ENCODE measurements at regions not wholly inside any gene's neighbourhood (a gene's known extent, or its start where the extent isn't known, plus 50 kb on each side); places are given as distances from the start of the nearest gene placed in this dataset.
"Not testable (repeated sequence)": the region's sequence is repeated elsewhere in the genome, so short reads cannot be mapped to it uniquely, and the experiment has no call there.

DNA sequence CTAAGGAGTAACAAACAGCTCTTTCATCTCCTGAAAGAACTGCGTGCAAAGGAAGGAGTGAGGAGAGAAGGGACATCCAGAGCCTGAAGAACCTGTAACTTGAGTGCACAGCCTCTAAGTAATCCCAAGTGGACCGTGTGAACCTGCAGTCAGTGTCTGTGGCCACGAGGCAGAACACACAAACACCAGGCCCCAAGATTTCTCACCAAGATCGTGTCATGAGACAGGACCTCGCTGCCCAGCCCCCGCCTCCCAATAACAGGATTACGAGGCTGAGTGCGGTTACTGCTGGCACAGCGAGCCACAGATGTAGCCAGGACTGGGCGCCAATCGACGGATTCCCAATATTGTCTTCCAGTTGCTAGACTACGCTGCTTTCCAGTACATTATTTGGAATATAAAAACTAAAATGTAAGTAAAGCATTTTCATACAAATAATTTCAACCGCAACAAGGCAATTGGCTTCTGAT is 101.3 kb upstream of the SLC25A33 start:
- no peaks in the 10 kb centered on the region for H3K4me1 Mint-ChIP-seq
- DNase-seq = no peak
- no peak for ATAC-seq
- H3K27ac Mint-ChIP-seq = no peak overlapping the region
- H3K9me3 Mint-ChIP-seq = no peaks in the 10 kb centered on the region
- H3K4me3 Mint-ChIP-seq = no peak overlapping the region
- H3K27me3 Mint-ChIP-seq = peaks cover 16% of the 10 kb centered on the region

DNA sequence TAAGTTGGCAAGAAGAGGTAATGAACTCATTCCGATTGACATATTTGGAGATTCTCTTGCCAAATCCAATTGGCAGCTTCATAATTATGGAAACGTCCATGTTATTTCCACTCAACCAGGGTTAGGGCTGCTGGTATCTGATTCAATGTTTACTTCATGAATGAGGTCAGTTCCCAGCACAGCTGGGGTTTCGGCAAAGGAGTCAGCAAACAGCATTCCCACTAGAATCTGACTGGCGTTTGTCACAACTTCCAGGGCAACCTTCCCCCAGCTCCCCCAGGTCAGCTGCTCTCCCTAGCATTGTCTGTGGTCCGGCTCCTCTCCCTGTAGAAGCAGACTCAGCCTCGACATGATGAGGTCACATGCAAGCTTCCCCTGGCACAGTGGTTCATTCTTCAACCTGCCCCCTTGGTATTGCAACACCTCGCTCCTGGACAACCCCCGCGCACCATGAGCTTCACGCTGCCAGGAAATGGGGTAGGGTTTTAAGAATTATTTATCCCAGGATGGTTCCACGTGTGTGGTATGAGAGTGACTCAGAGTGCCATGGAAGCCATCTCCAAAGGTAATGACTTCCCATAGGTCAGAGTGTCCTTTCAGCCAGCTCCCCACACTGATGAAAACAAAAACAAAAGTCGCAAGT is 100.7 kb upstream of the SLC25A33 start:
- no peak for ATAC-seq
- no peak overlapping the region for H3K27ac Mint-ChIP-seq
- H3K9me3 Mint-ChIP-seq = no peaks in the 10 kb centered on the region

DNA sequence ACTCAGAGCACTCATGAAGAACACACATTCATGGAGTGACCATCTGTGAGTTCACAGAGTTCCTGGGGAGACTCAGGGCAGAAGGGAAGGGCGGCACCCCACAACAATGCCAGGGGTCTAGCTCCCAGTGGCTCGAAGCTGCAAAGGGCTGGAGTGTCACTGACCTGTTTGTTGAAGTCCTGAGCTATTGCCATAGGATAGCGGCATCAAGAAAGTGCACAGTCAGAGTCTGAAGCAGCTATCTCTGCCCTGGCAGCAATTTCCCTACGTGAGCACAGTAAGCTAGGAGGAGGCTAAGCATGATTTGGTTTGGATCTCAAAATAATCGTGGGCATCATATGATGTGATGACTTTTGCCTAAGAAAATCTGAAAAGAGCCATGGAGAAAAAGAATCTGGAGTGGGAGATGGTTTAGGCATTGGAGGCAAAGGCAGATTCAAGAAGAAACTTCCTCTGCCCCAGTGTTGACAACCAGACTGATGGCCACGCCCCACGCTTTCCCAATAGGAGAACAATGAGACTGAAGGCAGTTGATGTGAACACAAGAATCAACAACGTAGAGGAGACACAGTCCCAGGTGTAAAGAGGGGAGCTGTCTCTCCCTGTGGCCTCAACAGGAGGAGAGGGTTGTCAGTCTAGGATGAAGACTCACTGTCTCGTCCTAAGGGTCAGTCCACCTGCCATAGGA is 100.0 kb upstream of the SLC25A33 start:
- Mint-ChIP-seq H3K4me1 (no peaks in the 10 kb centered on the region), H3K27me3 (peaks cover 16% of the 10 kb centered on the region), H3K9me3 (no peaks in the 10 kb centered on the region), H3K4me3 (no peak overlapping the region), H3K27ac (peak overlapping the region in 1 of 2 donors; percentile 91)
- ATAC-seq = no peak
- DNase-seq = no peak

More for the DNA sequence above, 100.7 kb upstream of the SLC25A33 start:
- peaks cover 16% of the 10 kb centered on the region for H3K27me3 Mint-ChIP-seq
- H3K4me1 Mint-ChIP-seq = no peaks in the 10 kb centered on the region
- H3K4me3 Mint-ChIP-seq = no peak overlapping the region
- no peak for DNase-seq

DNA sequence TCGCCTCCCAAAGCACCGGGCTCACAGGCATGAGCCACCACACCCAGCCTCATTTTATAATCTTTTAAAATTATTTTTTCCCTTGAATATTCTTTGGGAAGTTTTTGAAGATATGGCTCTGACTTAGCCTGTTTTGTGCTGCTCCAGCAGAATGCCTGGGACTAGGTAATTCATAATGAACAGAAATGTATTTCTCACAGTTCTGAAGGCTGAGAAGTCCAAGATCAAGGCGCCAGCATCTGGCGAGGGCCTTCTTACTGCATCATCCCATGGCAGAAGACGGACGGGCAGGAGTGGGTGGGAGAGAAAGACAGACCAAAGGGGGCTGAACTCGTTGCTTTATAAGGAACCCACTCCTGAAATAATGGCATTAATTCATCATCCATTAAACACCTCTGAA is 99.0 kb upstream of the SLC25A33 start:
- ATAC-seq (no peak), DNase-seq (no peak)
- no peaks in the 10 kb centered on the region for H3K9me3 Mint-ChIP-seq
- H3K4me1 Mint-ChIP-seq = no peaks in the 10 kb centered on the region
- H3K27ac Mint-ChIP-seq = no peak overlapping the region
- peaks cover 16% of the 10 kb centered on the region for H3K27me3 Mint-ChIP-seq
- no peak overlapping the region for H3K4me3 Mint-ChIP-seq

DNA sequence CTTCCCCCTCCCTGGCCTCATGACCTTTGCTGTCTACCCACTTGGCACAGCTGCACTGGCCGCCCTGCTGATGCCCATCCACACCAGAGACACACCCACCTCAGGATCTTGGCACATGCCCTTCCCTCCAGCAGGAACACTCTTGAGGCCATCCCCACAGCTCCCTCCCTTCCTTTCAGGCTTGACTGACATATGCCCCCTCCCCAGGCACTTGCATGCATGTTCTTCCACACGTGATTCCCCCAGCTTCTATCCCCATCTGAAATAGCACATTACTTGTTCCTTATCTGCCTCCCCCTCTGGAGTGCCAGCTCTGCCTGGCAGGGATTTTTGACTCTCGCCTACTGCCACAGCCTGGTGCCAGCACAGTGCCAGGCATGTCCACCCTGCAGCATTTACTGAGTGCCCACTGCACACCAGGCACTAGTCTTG is 98.5 kb upstream of the SLC25A33 start:
- Mint-ChIP-seq H3K27ac (peak overlapping the region in 1 of 2 donors; percentile 67), H3K9me3 (no peaks in the 10 kb centered on the region), H3K4me1 (no peaks in the 10 kb centered on the region), H3K4me3 (no peak overlapping the region), H3K27me3 (peaks cover 12% of the 10 kb centered on the region)
- no peak for ATAC-seq
- DNase-seq = no peak

DNA sequence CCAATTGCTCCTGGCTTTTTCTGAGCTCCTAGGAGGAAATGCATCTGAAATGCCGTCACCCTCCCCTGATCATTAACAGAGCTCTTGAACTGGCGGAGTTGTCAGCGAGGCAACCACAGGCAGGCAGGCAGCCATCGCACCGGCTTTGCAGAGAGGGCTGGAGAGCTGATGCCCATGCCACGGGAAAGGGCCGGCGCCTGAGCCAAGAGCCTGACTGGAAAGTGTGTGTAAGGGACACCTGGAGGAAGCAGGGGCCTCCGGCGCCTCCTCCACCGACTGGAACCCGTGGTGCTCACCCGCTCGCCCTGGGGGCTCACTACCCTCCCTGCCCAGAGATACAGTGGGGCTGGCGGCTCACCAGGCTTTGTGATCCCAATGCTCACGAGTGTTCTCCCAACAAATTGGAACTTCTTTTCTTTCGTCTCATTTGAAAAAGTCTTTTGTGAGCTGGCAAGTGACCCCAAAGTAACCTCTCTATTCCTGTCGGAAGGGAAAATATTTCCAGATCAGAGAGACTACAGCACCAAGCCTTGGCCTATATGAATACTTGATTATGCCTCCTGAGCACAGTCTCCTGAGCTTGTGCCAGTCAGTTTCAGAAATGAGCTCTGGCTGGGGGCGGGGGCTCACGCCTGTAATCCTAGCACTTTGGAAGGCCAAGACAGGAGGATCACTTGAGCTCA is 97.7 kb upstream of the SLC25A33 start:
- H3K4me3 Mint-ChIP-seq = no peak overlapping the region
- peaks cover 9% of the 10 kb centered on the region for H3K27me3 Mint-ChIP-seq
- DNase-seq = no peak
- no peaks in the 10 kb centered on the region for H3K4me1 Mint-ChIP-seq
- no peak overlapping the region for H3K27ac Mint-ChIP-seq
- no peaks in the 10 kb centered on the region for H3K9me3 Mint-ChIP-seq
- no peak for ATAC-seq

DNA sequence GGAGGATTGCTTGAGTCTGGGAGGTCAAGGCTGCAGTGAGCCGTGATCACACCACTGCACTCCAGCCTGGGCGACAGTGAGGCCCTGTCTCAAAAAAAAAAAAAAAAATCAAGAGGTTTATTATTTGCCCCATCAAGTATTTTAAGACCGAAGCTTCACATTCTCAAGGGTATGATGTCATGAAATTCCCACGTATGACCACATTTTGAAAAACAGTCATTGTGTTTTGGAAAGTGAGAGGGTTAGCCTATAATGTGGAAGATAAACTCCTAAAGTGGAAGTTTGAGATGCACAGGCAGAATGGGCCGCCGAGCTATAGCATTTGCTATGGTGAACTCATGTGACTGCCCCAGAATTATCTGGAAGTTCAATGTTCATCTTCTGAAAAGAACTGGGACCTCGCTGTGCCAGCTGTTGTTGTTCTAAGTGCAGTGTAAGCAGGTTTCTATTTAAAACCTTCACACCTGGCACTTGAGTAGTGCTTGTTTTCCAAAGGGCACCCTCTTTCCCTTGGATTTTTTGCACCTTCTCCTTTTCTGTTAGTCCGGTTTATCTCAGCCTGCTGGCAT is 96.9 kb upstream of the SLC25A33 start:
- Mint-ChIP-seq H3K27ac (no peak overlapping the region), H3K27me3 (peaks cover 9% of the 10 kb centered on the region), H3K4me1 (no peaks in the 10 kb centered on the region), H3K9me3 (no peaks in the 10 kb centered on the region), H3K4me3 (no peak overlapping the region)
- DNase-seq = no peak
- ATAC-seq = no peak

DNA sequence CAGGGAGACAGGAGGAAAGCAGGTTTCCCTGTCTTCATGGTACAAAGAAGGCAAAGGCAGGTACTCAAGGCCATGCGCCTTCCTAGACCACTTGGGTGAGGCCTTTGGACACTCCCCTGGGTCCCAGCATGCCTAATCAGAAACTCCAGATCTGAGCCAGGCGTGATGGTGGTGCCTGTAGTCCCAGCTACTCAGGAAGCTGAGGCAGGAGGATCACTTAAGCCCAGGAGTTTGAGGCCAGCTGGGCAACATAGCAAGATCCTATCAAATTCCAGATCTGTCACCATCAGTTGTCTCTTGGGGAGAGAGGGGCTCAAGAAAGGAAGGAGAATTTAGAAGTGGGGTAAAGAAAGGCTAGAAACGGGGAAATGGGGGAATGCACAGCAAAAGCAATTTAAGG is 96.3 kb upstream of the SLC25A33 start:
- H3K27me3 Mint-ChIP-seq = peaks cover 9% of the 10 kb centered on the region
- no peak overlapping the region for H3K4me3 Mint-ChIP-seq
- no peak overlapping the region for H3K27ac Mint-ChIP-seq
- no peaks in the 10 kb centered on the region for H3K9me3 Mint-ChIP-seq
- H3K4me1 Mint-ChIP-seq = no peaks in the 10 kb centered on the region
- DNase-seq = no peak
- ATAC-seq = no peak

DNA sequence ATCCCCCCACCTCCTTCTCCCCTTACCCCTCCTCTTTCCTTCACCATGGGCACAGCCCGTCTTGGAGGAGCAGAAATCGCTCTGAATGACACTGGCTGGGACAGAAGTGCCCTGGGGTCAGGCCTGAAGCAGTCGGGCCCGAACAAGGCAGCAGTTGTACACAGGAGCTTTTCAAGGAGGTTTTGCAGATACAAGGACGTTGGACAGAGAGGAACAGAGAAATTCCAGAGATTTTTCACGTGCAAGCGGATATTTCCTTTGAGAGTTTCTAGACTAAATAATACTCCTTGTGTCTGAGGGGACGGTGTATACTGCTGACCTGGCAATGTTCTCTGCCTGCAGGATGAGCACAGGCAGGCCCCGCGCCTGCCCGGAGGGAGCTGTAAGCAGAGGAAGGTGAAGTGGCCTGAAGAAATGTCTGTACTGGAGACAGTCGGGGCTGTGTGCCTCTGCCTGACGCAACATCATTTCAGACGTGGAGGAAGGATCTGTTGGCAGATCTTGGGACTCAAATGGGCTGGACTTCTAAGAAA is 95.3 kb upstream of the SLC25A33 start:
- ATAC-seq (no peak), DNase-seq (no peak)
- Mint-ChIP-seq H3K9me3 (no peaks in the 10 kb centered on the region), H3K4me3 (no peak overlapping the region), H3K4me1 (no peaks in the 10 kb centered on the region), H3K27ac (no peak overlapping the region), H3K27me3 (peaks cover 9% of the 10 kb centered on the region)

DNA sequence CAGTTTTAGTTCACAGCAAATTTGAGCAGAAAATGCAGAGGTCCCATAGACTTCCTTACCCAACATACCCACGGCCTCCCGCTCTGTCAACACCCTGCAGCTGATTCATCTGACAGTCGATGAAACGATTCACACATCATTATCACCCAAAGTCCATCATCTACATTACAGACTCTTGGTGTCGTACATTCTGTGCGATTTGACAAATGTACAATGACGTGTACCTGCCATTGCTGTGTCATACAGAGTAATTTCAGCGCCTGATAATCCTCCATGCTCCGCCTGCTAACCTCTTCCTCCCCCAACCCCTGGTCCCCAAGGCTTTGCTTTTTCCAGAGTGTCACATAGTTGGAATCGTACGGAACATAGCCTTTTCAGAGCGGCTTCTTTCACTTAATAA is 94.7 kb upstream of the SLC25A33 start:
- H3K9me3 Mint-ChIP-seq = no peaks in the 10 kb centered on the region

DNA sequence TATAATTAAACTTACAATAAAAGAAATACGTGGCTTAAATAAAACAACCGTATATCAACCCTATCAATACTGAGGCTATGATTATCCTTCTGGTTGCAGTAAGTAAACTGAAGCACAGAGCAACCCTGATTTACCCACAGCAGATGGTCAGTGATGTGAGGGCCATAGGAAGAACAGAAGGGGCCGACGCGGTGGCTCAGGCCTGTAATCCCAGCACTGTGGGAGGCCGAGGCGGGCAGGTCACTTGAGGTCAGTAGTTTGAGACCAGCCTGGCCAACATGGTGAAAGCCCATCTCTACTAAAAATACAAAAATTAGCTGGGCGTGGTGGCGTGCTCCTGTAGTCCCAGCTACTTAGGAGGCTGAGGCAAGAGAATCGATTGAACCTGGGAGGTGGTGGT is 94.2 kb upstream of the SLC25A33 start:
- H3K27me3 Mint-ChIP-seq, H3K27ac Mint-ChIP-seq, H3K4me3 Mint-ChIP-seq, DNase-seq, H3K4me1 Mint-ChIP-seq, H3K9me3 Mint-ChIP-seq, ATAC-seq: not testable (repeated sequence)

More for the DNA sequence above, 94.7 kb upstream of the SLC25A33 start:
- ATAC-seq = no peak
- peaks cover 9% of the 10 kb centered on the region for H3K27me3 Mint-ChIP-seq
- no peak overlapping the region for H3K27ac Mint-ChIP-seq
- H3K4me3 Mint-ChIP-seq = no peak overlapping the region
- no peak for DNase-seq
- H3K4me1 Mint-ChIP-seq = no peaks in the 10 kb centered on the region

DNA sequence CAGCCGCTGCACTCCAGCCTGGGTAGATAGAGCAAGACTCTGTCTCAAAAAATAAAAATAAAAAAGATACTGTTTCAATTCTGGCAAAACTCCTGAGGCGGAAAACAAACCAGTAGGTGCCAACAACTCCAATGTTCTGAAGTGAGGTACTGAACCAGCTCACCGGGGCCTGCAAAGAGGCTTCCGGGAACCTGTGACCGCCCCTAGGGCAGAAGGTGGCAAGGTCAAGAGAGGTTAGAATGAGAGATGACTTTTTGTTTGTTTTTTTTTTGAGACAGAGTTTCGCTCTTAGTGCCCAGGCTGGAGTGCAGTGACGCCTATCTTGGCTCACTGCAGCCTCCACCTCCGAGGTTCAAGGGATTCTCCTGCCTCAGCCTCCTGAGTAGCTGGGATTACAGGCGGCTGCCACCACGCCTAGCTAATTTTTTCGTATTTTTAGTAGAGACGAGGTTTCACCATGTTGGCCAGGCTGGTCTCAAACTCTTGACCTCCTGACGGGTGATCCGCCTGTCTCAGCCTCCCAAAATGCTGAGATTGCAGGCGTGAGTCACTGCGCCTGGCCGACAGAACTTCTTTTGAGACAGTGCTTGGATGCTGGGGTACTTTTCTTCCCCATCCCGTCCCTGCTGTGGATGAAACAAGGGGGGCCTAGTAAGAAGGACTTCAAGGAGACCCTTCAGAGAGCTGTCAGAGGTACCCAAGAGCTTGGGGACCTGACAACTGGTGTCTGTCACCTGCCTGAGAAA is 91.9 kb upstream of the SLC25A33 start:
- no peaks in the 10 kb centered on the region for H3K9me3 Mint-ChIP-seq
- H3K4me3 Mint-ChIP-seq = no peak overlapping the region
- no peaks in the 10 kb centered on the region for H3K27me3 Mint-ChIP-seq
- no peaks in the 10 kb centered on the region for H3K4me1 Mint-ChIP-seq
- no peak for DNase-seq
- peak overlapping the region in 1 of 2 donors; percentile 36 for H3K27ac Mint-ChIP-seq
- no peak for ATAC-seq

DNA sequence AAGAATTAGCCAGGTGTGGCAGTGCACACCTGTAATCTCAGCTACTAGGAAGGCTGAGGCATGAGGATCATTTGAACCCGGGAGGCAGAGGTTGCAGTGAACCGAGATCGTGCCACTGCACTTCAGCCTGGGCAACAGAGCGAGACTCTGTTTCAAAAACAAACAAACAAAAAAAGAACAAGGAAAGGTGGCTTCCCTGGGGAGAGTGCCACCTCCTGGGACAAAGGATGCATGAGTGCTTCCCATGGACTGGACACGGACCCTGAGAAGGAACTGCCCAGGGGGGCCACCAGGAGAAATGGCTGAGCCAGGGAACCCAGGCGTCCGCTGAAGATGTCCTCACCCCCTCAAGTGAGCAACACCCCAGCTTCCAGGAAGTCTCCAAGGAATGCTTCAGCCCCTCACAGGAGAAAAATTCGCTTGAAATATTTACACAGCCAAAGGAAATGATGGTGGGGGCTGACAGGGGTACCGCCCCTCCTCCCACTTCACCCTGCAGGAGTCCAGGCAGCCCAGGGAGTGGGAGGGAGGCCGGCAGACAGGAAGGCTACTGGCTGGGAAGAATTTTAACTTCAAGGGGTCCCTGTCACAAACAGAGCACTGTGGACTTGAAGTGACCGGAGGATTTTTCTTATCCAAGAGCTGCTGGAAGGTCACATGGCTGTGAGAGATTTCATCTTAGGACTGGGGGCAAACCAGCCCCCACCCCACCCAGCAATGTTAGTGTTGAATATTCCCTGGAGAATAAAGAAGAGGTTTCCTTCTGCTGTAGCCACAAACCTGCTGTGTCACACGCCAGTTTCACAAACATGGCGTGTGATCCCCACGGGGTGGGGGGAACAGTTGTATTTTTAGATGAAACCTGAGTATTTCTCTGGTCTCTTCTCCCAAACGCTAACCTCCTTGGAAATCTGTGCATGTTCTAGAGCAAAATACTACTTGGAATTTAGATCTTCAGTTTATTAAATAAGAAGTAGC is 90.8 kb upstream of the SLC25A33 start:
- Mint-ChIP-seq H3K27me3 (no peaks in the 10 kb centered on the region), H3K4me3 (no peak overlapping the region), H3K9me3 (no peaks in the 10 kb centered on the region), H3K4me1 (no peaks in the 10 kb centered on the region), H3K27ac (no peak overlapping the region)
- ATAC-seq (no peak), DNase-seq (no peak)

DNA sequence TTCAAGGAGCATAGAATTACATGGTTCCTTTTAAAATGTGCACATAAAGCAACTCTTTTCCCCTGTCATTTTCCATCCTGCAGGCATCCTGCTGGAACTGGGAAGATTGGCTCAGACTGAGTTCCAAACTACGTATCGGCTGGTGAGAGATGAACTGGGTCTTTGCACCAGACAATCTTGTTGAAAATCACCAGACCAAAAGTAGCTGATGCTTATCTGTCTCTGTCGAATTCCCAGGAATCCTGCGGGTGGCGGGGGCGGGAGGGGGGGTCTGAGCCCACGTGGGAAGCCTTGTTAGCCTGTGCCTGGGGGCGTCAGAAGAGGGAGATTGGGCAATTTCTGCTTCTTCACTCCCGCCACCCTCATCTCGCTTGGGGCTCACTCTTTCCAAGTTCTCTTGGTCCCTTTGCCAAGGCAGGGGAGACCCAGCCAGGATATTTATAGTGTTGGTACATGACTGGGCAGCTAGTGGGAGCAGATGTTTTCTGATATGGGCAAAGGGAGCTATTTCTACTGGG is 90.1 kb upstream of the SLC25A33 start:
- DNase-seq (no peak), ATAC-seq (no peak)
- H3K4me1 Mint-ChIP-seq = no peaks in the 10 kb centered on the region

More for the DNA sequence above, 90.1 kb upstream of the SLC25A33 start:
- Mint-ChIP-seq H3K27ac (no peak overlapping the region), H3K27me3 (no peaks in the 10 kb centered on the region), H3K4me3 (no peak overlapping the region), H3K9me3 (no peaks in the 10 kb centered on the region)

Data from stimulated activated naive CD8-positive, alpha-beta T cell treated with anti-CD3 and anti-CD28 coated beads, Interleukin-15, amount 100 ng/mL, for 72 hours (primary cell).